ENCODE measurements at regions not wholly inside any gene's neighbourhood (a gene's known extent, or its start where the extent isn't known, plus 50 kb on each side); places are given as distances from the start of the nearest gene placed in this dataset.

DNA sequence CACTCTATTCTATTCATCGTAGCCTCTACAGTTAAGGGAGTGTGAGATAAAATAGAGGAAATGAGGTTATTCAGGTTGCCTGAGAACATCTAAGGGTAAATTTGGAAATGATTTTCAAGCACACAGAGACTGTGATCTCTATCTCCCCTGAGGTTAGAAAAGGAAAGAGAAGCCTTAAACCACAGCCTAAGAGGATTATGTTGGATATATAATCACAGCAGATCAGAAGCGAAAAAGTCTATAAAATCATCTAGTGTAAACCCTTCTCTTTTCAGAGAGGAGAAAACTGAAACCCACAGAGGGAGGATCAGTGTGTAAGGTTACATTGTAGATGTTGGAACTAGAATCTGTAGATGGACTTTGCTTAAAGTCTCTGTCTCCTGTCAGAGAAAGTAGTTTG, 90.6 kb upstream of the SEMA3E start:
- TF ChIP-seq POLR2A (IDR thresholded peaks at IDR 0.05), result no peak
- TF ChIP-seq, protein P1, sequence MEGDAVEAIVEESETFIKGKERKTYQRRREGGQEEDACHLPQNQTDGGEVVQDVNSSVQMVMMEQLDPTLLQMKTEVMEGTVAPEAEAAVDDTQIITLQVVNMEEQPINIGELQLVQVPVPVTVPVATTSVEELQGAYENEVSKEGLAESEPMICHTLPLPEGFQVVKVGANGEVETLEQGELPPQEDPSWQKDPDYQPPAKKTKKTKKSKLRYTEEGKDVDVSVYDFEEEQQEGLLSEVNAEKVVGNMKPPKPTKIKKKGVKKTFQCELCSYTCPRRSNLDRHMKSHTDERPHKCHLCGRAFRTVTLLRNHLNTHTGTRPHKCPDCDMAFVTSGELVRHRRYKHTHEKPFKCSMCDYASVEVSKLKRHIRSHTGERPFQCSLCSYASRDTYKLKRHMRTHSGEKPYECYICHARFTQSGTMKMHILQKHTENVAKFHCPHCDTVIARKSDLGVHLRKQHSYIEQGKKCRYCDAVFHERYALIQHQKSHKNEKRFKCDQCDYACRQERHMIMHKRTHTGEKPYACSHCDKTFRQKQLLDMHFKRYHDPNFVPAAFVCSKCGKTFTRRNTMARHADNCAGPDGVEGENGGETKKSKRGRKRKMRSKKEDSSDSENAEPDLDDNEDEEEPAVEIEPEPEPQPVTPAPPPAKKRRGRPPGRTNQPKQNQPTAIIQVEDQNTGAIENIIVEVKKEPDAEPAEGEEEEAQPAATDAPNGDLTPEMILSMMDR (IDR thresholded peaks at IDR 0.05), result no peak

All from lower leg skin (tissue), 3 donors.